Fibroblast of mammary gland (primary cell): ENCODE measurements at regions not wholly inside any gene's neighbourhood (a gene's known extent, or its start where the extent isn't known, plus 50 kb on each side); places are given as distances from the start of the nearest gene placed in this dataset.

ENCODE experiments used
- DNase-seq: peaks from one replicate; pipeline ENCODE4 v3.0.0-alpha.2; 2010; ENCODE audit warnings: low read depth
- H3K4me3 ChIP-seq: 2 replicates; pipeline ENCODE4 v1.5.1; 2011; ENCODE audit warnings: low read depth, mild to moderate bottlenecking, low read length, moderate library complexity; ENCODE audit not compliant: control insufficient read depth
- CTCF ChIP-seq: conservative IDR thresholded peaks from 2 replicates; pipeline ENCODE4 v1.5.1; 2011; ENCODE audit warnings: low read depth, low read length, inconsistent platforms; ENCODE audit not compliant: control insufficient read depth, insufficient read depth

- DNase-seq, result peak; percentile 70
- TF ChIP-seq CTCF, result no peak
- H3K4me3 ChIP-seq, result no peak overlapping the region
Measured at GRCh38 chr14:82725213-82725612, 1191.6 kb upstream of the SEL1L start.

DNA sequence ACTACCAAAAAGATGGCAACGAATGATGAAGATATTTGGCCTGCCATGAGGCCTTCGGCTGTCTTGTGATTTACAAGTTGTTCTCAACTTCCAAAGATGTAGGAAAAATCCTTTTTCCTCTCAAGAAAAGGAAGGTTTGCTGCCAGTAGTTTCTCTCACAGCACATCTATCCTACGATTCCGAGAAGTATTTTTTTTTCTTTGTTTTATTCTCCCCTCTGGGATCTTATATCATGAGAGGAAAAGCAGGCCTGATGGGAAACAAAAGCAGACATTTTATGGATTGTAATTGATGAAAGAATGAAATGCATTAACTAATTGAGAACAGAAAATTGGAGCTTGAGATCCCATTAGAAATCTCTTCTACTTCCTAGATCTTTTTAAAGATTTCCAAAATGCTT lies 1197.9 kb upstream of the SEL1L start:
- H3K4me3 ChIP-seq, result no peak overlapping the region
- TF ChIP-seq CTCF, result no peak
- DNase-seq, result no peak

DNA sequence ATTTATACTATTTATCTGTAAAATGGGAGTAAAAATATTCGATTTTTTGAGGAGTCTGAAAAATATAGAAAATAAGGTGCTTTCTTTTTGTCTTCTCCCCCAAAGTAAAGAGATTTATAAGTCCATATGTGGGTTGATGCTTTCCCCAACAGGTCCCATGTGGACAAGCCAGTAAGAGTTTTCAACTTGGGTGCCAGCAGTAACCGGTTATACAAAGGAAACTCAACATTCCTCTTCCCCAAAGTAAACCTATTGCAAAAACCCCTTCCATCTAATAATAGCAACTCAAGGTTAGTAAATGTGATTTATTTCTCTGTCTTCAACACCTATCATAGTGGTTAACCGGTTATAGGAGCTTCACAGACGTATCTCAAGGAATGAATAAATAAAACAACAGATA lies 1206.9 kb upstream of the SEL1L start:
- H3K4me3 ChIP-seq, result no peak overlapping the region
- no peak for TF ChIP-seq CTCF
- DNase-seq, result no peak

GRCh38 chr14:82755476-82755875 lies 1221.8 kb upstream of the SEL1L start:
- DNase-seq, result no peak
- TF ChIP-seq CTCF, result no peak
- H3K4me3 ChIP-seq, result no peak overlapping the region

DNA sequence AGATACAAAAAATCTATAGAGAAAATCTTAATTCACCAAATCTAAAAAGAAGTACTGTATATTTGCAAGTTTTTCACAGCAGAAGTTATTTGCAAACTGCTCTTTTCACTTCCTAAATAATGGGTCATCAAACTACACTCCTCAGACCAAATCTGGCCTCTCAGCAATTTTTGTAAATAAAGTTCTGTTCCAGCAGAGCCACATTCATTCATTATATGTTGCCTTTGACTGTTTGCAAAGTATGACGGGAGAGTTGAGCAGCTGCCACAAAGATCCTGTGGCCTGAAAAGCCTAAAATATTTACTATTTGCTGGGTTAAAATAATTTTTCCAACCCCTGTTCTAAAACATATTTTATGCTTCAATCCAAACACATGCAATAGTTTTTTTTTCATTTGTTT lies 1222.3 kb upstream of the SEL1L start:
- TF ChIP-seq CTCF, result no peak
- DNase-seq, result no peak
- H3K4me3 ChIP-seq, result no peak overlapping the region

DNA sequence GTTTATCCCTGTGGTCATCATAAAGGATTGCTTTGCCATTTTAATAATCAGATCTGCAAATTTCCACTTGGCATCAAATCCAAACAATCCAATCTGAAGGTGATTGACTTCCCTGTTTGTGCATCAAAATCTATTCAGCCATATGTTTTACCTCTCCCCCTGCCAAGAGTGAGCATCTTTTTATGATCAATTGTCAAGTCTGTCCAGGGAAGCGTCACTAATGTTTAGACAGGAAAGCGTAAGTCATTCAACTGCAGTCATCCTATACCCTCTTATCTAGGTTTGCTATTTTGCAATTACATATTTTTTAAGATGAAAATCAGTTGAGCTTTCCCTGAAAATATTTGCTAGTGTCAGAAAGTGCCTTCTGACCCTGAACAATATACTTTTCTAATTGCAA lies 1224.1 kb upstream of the SEL1L start:
- DNase-seq, result no peak
- H3K4me3 ChIP-seq, result no peak overlapping the region
- TF ChIP-seq CTCF, result no peak

- no peak for DNase-seq
- no peak for TF ChIP-seq CTCF
- no peak overlapping the region for H3K4me3 ChIP-seq
Measured at GRCh38 chr14:82759656-82760055, 1226.0 kb upstream of the SEL1L start.
